Esophagus squamous epithelium (tissue), 4 donors: ENCODE measurements at regions not wholly inside any gene's neighbourhood (a gene's known extent, or its start where the extent isn't known, plus 50 kb on each side); places are given as distances from the start of the nearest gene placed in this dataset.

Experiments
- CTCF ChIP-seq, 6 experiments: fragments of 450-650 bp in 4 of 6; fragments of 200-600 bp in 2 of 6; sonication (generic) in 2 of 6; IDR thresholded peaks; one replicate each; pipeline ENCODE4 v1.5.1; 2016 to 2019; ENCODE audit warnings: antibody characterized with exemption in 6 of 6, mild to moderate bottlenecking in 4 of 6, moderate library complexity in 4 of 6
- POLR2A ChIP-seq, 4 donors: fragments of 450-650 bp; IDR thresholded peaks; one replicate each; pipeline ENCODE4 v1.6.1; 2017; ENCODE audit warnings: antibody characterized with exemption in 4 of 4, mild to moderate bottlenecking in 4 of 4, moderate library complexity in 3 of 4

GRCh38 chr22:19580291-19580890, 56.2 kb upstream of the CLDN5 start:
- no peak for TF ChIP-seq POLR2A (IDR thresholded peaks at IDR 0.05)
- TF ChIP-seq CTCF (IDR thresholded peaks at IDR 0.05) = no peak
